Gastrocnemius medialis (tissue), 4 donors: ENCODE measurements at regions not wholly inside any gene's neighbourhood (a gene's known extent, or its start where the extent isn't known, plus 50 kb on each side); places are given as distances from the start of the nearest gene placed in this dataset.
"Not testable (repeated sequence)": the region's sequence is repeated elsewhere in the genome, so short reads cannot be mapped to it uniquely, and the experiment has no call there.

ENCODE experiments used
- POLR2A ChIP-seq, 2 donors: fragments of 450-650 bp; IDR thresholded peaks; one replicate each; pipeline ENCODE4 v1.6.1; 2017; ENCODE audit warnings: antibody characterized with exemption in 2 of 2, mild to moderate bottlenecking in 2 of 2, moderate library complexity in 2 of 2
- TF ChIP-seq, protein P1 (sequence below), 5 experiments: fragments of 450-650 bp in 3 of 5; fragments of 200-600 bp in 2 of 5; sonication (generic) in 2 of 5; IDR thresholded peaks in 4 of 5; conservative IDR thresholded peaks in 1 of 5; 1 replicate in 4 of 5; 2 replicates in 1 of 5; pipeline ENCODE4 v1.5.1; 2016 to 2019; ENCODE audit warnings: antibody characterized with exemption in 5 of 5, mild to moderate bottlenecking in 3 of 5, moderate library complexity in 3 of 5

DNA sequence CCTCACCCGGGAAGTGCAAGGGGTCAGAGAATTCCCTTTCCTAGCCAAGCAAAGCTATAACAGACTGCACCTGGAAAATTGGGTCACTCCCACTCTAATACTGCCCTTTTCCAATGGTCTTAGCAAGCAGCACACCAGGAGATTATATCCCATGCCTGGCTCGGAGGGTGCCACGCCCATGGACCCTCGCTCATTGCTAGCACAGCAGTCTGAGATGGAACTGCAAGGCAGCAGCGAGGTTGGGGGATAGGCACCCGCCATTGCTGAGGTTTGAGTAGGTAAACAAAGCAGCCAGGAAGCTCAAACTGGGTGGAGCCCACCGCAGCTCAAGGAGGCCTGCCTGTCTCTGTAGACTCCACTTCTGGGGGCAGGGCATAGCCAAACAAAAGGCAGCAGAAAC lies 386.5 kb downstream of the CENPW start:
- TF ChIP-seq, protein P1, sequence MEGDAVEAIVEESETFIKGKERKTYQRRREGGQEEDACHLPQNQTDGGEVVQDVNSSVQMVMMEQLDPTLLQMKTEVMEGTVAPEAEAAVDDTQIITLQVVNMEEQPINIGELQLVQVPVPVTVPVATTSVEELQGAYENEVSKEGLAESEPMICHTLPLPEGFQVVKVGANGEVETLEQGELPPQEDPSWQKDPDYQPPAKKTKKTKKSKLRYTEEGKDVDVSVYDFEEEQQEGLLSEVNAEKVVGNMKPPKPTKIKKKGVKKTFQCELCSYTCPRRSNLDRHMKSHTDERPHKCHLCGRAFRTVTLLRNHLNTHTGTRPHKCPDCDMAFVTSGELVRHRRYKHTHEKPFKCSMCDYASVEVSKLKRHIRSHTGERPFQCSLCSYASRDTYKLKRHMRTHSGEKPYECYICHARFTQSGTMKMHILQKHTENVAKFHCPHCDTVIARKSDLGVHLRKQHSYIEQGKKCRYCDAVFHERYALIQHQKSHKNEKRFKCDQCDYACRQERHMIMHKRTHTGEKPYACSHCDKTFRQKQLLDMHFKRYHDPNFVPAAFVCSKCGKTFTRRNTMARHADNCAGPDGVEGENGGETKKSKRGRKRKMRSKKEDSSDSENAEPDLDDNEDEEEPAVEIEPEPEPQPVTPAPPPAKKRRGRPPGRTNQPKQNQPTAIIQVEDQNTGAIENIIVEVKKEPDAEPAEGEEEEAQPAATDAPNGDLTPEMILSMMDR (IDR thresholded peaks at IDR 0.05 in 4 of 5, conservative IDR thresholded peaks at IDR 0.05 in 1 of 5) = not testable (repeated sequence)
- TF ChIP-seq POLR2A (IDR thresholded peaks at IDR 0.05) = not testable (repeated sequence)
